Medulla oblongata (tissue), 1 donor: ENCODE measurements at regions not wholly inside any gene's neighbourhood (a gene's known extent, or its start where the extent isn't known, plus 50 kb on each side); places are given as distances from the start of the nearest gene placed in this dataset.

Source experiments
- DNase-seq: peaks from one replicate; pipeline ENCODE4 v3.0.0-alpha.2; 2015; ENCODE audit errors: extremely low spot score

GRCh38 chr7:34596887-34597286 lies 61.1 kb upstream of the NPSR1 start:
- DNase-seq = no peak

GRCh38 chr7:34603711-34604444 lies 54.1 kb upstream of the NPSR1 start:
- no peak for DNase-seq
